Fibroblast of lung (primary cell): ENCODE measurements at regions not wholly inside any gene's neighbourhood (a gene's known extent, or its start where the extent isn't known, plus 50 kb on each side); places are given as distances from the start of the nearest gene placed in this dataset.

Source experiments
- DNase-seq, 2 donors: peaks; one replicate each; pipeline versions ENCODE4 v3.0.0 to v3.0.0-alpha.2; 2010; ENCODE audit warnings: low read depth in 2 of 2
- H2AFZ ChIP-seq: 2 replicates; pipeline ENCODE4 v1.5.1; 2012; ENCODE audit warnings: low read length, control low read depth, inconsistent platforms
- H3K27ac ChIP-seq: 2 replicates; pipeline ENCODE4 v1.5.1; 2011; ENCODE audit warnings: low read length, control low read depth; ENCODE audit not compliant: insufficient read depth
- H3K27me3 ChIP-seq: 2 replicates; pipeline ENCODE4 v1.5.1; 2011; ENCODE audit warnings: mild to moderate bottlenecking, low read length; ENCODE audit not compliant: control insufficient read depth, insufficient read depth
- H3K36me3 ChIP-seq: 2 replicates; pipeline ENCODE4 v1.5.1; 2011; ENCODE audit warnings: low read length; ENCODE audit not compliant: control insufficient read depth, insufficient read depth
- H3K4me1 ChIP-seq: 2 replicates; pipeline ENCODE4 v1.5.1; 2011; ENCODE audit warnings: low read length; ENCODE audit not compliant: control insufficient read depth, insufficient read depth; ENCODE audit errors: extremely low read depth
- H3K4me2 ChIP-seq: 2 replicates; pipeline ENCODE4 v1.5.1; 2011; ENCODE audit warnings: low read length, control low read depth; ENCODE audit not compliant: insufficient read depth; ENCODE audit errors: extremely low read depth
- H3K4me3 ChIP-seq, 4 experiments: fragments of 200-600 bp in 1 of 4; sonication (generic) in 1 of 4; replicated peaks in 1 of 4; 2 replicates each; pipeline ENCODE4 v1.5.1; 2011 to 2016; ENCODE audit warnings: low read length in 4 of 4, low read depth in 3 of 4, mild to moderate bottlenecking in 3 of 4, control low read depth in 2 of 4, inconsistent platforms in 1 of 4, mixed read lengths in 1 of 4; ENCODE audit not compliant: insufficient read depth in 1 of 4; ENCODE audit errors: control extremely low read depth in 1 of 4
- H3K79me2 ChIP-seq: 2 replicates; pipeline ENCODE4 v1.5.1; 2012; ENCODE audit warnings: mild to moderate bottlenecking, low read length, inconsistent platforms; ENCODE audit not compliant: control insufficient read depth, insufficient read depth
- H3K9ac ChIP-seq: 2 replicates; pipeline ENCODE4 v1.5.1; 2011; ENCODE audit warnings: mild to moderate bottlenecking, low read length, control low read depth; ENCODE audit not compliant: insufficient read depth
- H3K9me3 ChIP-seq: 2 replicates; pipeline ENCODE4 v1.5.1; 2012; ENCODE audit warnings: low read depth, low read length; ENCODE audit not compliant: control insufficient read depth, insufficient read depth
- H4K20me1 ChIP-seq: 2 replicates; pipeline ENCODE4 v1.5.1; 2011; ENCODE audit warnings: low read length; ENCODE audit not compliant: control insufficient read depth, insufficient read depth; ENCODE audit errors: extremely low read depth
- CTCF ChIP-seq, 2 donors: IDR thresholded peaks in 1 of 2; conservative IDR thresholded peaks in 1 of 2; 1 replicate in 1 of 2; 2 replicates in 1 of 2; pipeline ENCODE4 v1.5.1; 2011 to 2012; ENCODE audit warnings: low read length in 2 of 2, control low read depth in 1 of 2, inconsistent platforms in 1 of 2, low read depth in 1 of 2, mild to moderate bottlenecking in 1 of 2
- EZH2 ChIP-seq: IDR thresholded peaks from 2 replicates; pipeline ENCODE4 v1.5.1; 2012; ENCODE audit warnings: low read length, control low read depth, mild to moderate bottlenecking; ENCODE audit errors: missing control alignments

GRCh38 chr9:71254592-71255277 is 133.3 kb upstream of the TRPM3 start:
- Histone ChIP-seq H3K36me3 (no peaks in the 10 kb centered on the region), H4K20me1 (no peaks in the 10 kb centered on the region), H2AFZ (no peak overlapping the region), H3K4me3 (no peak overlapping the region), H3K4me1 (no peaks in the 10 kb centered on the region), H3K4me2 (no peak overlapping the region), H3K27ac (no peak overlapping the region), H3K27me3 (no peaks in the 10 kb centered on the region), H3K79me2 (no peaks in the 10 kb centered on the region), H3K9ac (no peak overlapping the region), H3K9me3 (no peaks in the 10 kb centered on the region)
- DNase-seq: no peak
- no peak for TF ChIP-seq EZH2
- TF ChIP-seq CTCF (conservative IDR thresholded peaks at IDR 0.05 in 1 of 2, IDR thresholded peaks at IDR 0.05 in 1 of 2; ENCODE audit: low read depth in 1 of 2, low read length in 2 of 2): no peak

GRCh38 chr9:71253011-71253410 is 131.6 kb upstream of the TRPM3 start:
- Histone ChIP-seq H3K27ac (no peak overlapping the region), H3K79me2 (no peaks in the 10 kb centered on the region), H3K4me1 (no peaks in the 10 kb centered on the region), H3K36me3 (no peaks in the 10 kb centered on the region), H3K4me2 (no peak overlapping the region), H3K9ac (no peak overlapping the region), H3K9me3 (no peaks in the 10 kb centered on the region), H3K4me3 (no peak overlapping the region), H2AFZ (no peak overlapping the region), H4K20me1 (no peaks in the 10 kb centered on the region), H3K27me3 (no peaks in the 10 kb centered on the region)
- no peak for TF ChIP-seq EZH2
- TF ChIP-seq CTCF (conservative IDR thresholded peaks at IDR 0.05 in 1 of 2, IDR thresholded peaks at IDR 0.05 in 1 of 2; ENCODE audit: low read depth in 1 of 2, low read length in 2 of 2): no peak
- no peak for DNase-seq

- no peak overlapping the region for H3K4me3 ChIP-seq
- H3K9me3 ChIP-seq: no peaks in the 10 kb centered on the region
- no peaks in the 10 kb centered on the region for H3K4me1 ChIP-seq
Measured at GRCh38 chr9:71250581-71250980, 129.2 kb upstream of the TRPM3 start.

More at GRCh38 chr9:71250581-71250980, 129.2 kb upstream of the TRPM3 start:
- Histone ChIP-seq H3K36me3 (no peaks in the 10 kb centered on the region), H4K20me1 (no peaks in the 10 kb centered on the region), H3K79me2 (no peaks in the 10 kb centered on the region), H2AFZ (no peak overlapping the region), H3K27ac (no peak overlapping the region), H3K9ac (no peak overlapping the region), H3K27me3 (no peaks in the 10 kb centered on the region), H3K4me2 (no peak overlapping the region)
- DNase-seq: no peak
- TF ChIP-seq CTCF (conservative IDR thresholded peaks at IDR 0.05 in 1 of 2, IDR thresholded peaks at IDR 0.05 in 1 of 2; ENCODE audit: low read depth in 1 of 2, low read length in 2 of 2) (no peak), EZH2 (no peak)
